ENCODE measurements at regions not wholly inside any gene's neighbourhood (a gene's known extent, or its start where the extent isn't known, plus 50 kb on each side); places are given as distances from the start of the nearest gene placed in this dataset.

DNA sequence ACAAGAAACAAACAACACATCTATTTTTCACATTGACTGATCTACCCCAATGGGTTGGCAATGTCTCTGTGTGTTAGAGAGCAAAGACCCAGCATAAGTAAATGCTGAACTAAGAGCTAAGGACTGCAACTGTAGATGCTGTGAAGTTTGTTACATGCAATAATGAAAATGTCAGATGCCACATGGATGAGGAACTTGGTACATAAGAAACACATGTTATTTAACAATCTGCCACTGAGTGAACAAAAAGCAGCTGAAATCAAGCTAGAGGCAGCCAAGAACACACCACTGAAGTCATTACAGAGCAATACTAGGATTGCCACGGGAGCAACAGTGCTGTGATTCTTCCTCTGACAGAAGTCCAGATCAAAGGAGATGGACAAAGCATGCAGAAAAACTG is 389.4 kb downstream of the CDH2 start:
- Histone ChIP-seq H3K36me3 (ENCODE audit: control insufficient read depth, insufficient read depth, low read length) (no peaks in the 10 kb centered on the region), H3K4me3 (ENCODE audit: low read depth, low read length) (no peak overlapping the region), H3K27me3 (ENCODE audit: control insufficient read depth, insufficient read depth, low read length) (no peaks in the 10 kb centered on the region)
- TF ChIP-seq, protein P1, sequence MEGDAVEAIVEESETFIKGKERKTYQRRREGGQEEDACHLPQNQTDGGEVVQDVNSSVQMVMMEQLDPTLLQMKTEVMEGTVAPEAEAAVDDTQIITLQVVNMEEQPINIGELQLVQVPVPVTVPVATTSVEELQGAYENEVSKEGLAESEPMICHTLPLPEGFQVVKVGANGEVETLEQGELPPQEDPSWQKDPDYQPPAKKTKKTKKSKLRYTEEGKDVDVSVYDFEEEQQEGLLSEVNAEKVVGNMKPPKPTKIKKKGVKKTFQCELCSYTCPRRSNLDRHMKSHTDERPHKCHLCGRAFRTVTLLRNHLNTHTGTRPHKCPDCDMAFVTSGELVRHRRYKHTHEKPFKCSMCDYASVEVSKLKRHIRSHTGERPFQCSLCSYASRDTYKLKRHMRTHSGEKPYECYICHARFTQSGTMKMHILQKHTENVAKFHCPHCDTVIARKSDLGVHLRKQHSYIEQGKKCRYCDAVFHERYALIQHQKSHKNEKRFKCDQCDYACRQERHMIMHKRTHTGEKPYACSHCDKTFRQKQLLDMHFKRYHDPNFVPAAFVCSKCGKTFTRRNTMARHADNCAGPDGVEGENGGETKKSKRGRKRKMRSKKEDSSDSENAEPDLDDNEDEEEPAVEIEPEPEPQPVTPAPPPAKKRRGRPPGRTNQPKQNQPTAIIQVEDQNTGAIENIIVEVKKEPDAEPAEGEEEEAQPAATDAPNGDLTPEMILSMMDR (IDR thresholded peaks at IDR 0.05; ENCODE audit: insufficient read depth, low read length, severe bottlenecking), result no peak
- FAIRE-seq (no peak), DNase-seq (ENCODE audit: low read depth) (no peak)

DNA sequence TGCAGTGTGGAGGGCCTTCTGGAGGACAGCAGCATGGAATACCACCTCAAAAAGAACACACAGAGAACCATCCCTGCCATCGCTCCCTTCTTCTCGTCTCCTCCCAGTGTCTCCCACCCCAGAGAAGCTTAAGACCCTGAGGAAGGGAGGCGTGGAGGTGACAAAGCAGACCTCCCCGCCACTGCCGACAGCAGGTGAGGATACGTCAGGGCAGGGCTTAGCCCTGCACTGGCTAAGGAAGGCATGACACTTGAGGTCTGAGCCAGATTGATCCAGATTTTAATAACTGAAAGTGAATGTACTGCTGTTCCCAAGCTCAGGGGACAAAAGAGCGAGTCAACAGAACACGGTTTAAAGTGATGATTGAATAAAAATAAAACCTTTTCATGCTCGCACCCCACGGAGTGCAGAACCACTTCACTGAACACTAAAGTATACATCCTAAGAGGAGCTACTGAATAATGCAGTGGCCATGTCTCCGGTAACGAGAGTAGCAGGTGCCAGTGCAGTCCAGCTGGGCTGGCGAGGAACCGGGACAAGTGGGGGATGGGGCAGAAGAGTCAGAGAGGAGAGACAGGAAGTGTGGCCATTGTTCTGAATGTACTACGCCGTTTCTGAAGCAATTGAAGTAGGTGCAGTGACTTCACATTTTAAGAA is 391.0 kb downstream of the CDH2 start:
- Histone ChIP-seq H3K4me3 (ENCODE audit: low read depth, low read length) (peak overlapping the region; percentile 14), H3K36me3 (ENCODE audit: control insufficient read depth, insufficient read depth, low read length) (no peaks in the 10 kb centered on the region), H3K27me3 (ENCODE audit: control insufficient read depth, insufficient read depth, low read length) (no peaks in the 10 kb centered on the region)
- TF ChIP-seq, protein P1 (IDR thresholded peaks at IDR 0.05; ENCODE audit: insufficient read depth, low read length, severe bottlenecking), result no peak
- no peak for DNase-seq (ENCODE audit: low read depth)
- no peak for FAIRE-seq

DNA sequence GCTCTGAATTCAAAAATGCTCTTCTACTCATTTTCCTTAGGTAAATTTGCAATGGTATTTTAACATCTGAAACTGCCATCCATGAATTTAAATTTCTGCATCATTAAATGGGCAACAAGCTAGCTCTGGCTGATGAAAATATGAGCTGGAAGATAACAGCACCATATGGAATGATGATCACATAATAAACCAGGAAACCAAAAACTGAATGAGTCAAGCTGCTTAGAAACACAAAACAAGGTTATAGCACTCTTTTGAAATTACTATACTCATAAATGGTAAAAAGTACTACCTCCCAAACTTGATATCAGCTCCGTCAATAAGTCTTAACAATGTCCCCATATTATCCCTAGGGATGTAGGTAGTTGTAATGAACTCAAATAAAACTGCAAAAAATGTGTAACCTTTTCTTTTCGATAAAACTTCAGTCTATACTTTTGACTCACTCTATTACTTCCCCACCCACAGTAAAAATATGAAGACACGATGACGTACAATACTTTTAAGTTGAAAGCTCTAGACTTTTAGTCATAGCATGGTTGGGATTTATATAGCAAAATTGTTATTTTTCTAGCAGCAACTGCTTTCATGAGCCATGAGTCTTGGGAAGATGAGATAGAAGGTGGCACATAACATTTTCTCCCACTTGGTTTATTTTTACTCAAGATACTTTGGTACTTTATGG is 396.7 kb downstream of the CDH2 start:
- TF ChIP-seq, protein P1 (IDR thresholded peaks at IDR 0.05; ENCODE audit: insufficient read depth, low read length, severe bottlenecking), result no peak
- DNase-seq (ENCODE audit: low read depth) (peak; percentile 25), FAIRE-seq (no peak)

DNA sequence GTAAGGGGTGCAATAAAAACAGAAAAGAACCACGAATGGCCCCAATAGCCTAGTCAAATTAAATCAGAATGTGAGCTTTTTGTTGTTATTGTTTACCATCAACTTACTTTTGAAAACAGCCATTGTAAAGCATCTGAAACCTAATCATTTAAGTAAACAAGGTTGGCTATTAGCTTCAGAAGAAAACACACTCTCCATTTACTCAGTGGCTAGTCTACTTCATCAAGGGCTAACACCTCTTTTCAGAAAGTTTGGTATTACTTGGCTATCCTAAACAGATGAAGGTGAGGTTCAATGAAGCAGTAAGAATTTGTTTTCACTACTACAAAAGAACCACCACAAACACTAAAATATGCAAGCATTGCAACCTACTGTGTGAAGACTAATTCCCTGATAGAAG is 398.0 kb downstream of the CDH2 start:
- FAIRE-seq, result no peak
- no peaks in the 10 kb centered on the region for H3K36me3 ChIP-seq (ENCODE audit: control insufficient read depth, insufficient read depth, low read length)
- no peaks in the 10 kb centered on the region for H3K27me3 ChIP-seq (ENCODE audit: control insufficient read depth, insufficient read depth, low read length)
- no peak overlapping the region for H3K4me3 ChIP-seq (ENCODE audit: low read depth, low read length)
- TF ChIP-seq, protein P1 (IDR thresholded peaks at IDR 0.05; ENCODE audit: insufficient read depth, low read length, severe bottlenecking), result no peak
- no peak for DNase-seq (ENCODE audit: low read depth)

More for the DNA sequence above, 396.7 kb downstream of the CDH2 start:
- H3K27me3 ChIP-seq (ENCODE audit: control insufficient read depth, insufficient read depth, low read length), result no peaks in the 10 kb centered on the region
- H3K4me3 ChIP-seq (ENCODE audit: low read depth, low read length), result no peak overlapping the region
- H3K36me3 ChIP-seq (ENCODE audit: control insufficient read depth, insufficient read depth, low read length), result no peaks in the 10 kb centered on the region

DNA sequence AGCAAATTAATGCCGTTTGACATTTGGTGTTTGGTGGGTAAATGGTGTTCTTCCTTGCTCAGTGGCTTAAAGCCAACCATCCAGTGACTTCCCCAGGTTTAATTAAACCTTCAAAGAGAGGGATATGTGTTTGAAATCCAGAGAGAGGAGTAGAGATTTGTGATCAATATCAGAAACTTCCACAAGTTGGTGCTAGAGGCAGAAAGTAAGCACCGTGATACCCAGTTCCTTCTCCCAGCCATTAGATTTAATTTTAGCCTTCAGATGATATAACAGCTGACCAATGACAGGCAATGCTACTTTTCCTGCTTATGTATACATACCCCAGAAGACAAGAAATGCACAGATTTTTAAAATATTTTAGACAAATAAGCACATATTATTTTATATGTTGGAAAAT is 398.5 kb downstream of the CDH2 start:
- TF ChIP-seq, protein P1 (IDR thresholded peaks at IDR 0.05; ENCODE audit: insufficient read depth, low read length, severe bottlenecking), result peak; percentile 69

More for the DNA sequence above, 398.5 kb downstream of the CDH2 start:
- no peak overlapping the region for H3K4me3 ChIP-seq (ENCODE audit: low read depth, low read length)
- H3K27me3 ChIP-seq (ENCODE audit: control insufficient read depth, insufficient read depth, low read length), result no peaks in the 10 kb centered on the region
- peak; percentile 40 for DNase-seq (ENCODE audit: low read depth)
- no peak for FAIRE-seq
- no peaks in the 10 kb centered on the region for H3K36me3 ChIP-seq (ENCODE audit: control insufficient read depth, insufficient read depth, low read length)

All from bronchial epithelial cell (primary cell).